ENCODE measurements at regions not wholly inside any gene's neighbourhood (a gene's known extent, or its start where the extent isn't known, plus 50 kb on each side); places are given as distances from the start of the nearest gene placed in this dataset.

GRCh38 chr7:113454597-113455169 is 336.3 kb upstream of the SMIM30 start:
- no peak for TF ChIP-seq CTCF (IDR thresholded peaks at IDR 0.05; ENCODE audit: insufficient read depth, low read depth, low read length, missing control alignments)
- H3K4me3 ChIP-seq (ENCODE audit: low read depth, low read length), result no peak overlapping the region
- no peak for DNase-seq (ENCODE audit: low read depth)

DNA sequence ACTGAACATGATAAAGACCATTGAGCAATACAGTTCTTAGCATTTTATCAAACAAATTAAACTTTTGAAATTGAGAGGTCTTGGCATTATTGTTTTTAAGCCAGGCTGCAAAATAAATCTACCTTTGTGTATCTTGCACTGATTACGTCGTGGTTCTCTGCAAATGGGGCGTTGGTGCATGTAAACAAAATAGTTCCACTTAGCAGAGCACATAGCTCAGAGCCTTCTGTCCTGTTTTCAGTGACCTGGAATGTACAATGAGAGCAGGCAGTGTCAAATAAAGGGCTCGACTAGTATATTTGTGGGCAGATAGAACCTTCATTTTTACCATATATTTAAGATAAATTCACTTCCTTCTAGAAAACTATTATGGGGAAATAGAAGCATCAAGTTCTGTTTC is 333.9 kb upstream of the SMIM30 start:
- DNase-seq (ENCODE audit: low read depth), result no peak
- TF ChIP-seq CTCF (IDR thresholded peaks at IDR 0.05; ENCODE audit: insufficient read depth, low read depth, low read length, missing control alignments), result no peak
- no peak overlapping the region for H3K4me3 ChIP-seq (ENCODE audit: low read depth, low read length)

DNA sequence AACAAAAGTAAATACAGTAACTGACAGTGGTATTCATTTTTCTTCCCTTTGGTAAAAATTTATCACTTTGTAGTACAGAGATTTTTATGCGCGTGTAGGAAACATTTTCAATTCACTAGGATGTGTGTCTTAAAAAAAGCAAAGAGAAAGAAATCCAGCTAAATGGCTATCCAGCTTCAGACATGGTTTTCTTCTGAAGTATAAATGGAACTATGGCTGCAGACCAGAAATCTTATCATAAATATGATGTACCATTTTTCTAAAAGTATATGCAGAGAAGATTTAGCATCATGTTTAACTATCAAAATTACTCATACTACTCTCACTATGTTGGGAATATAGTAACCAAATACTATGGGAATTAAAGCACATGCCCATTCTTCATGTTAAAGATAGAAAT is 328.4 kb upstream of the SMIM30 start:
- no peak overlapping the region for H3K4me3 ChIP-seq (ENCODE audit: low read depth, low read length)
- TF ChIP-seq CTCF (IDR thresholded peaks at IDR 0.05; ENCODE audit: insufficient read depth, low read depth, low read length, missing control alignments), result no peak
- no peak for DNase-seq (ENCODE audit: low read depth)

- no peak overlapping the region for H3K4me3 ChIP-seq (ENCODE audit: low read depth, low read length)
- no peak for DNase-seq (ENCODE audit: low read depth)
- no peak for TF ChIP-seq CTCF (IDR thresholded peaks at IDR 0.05; ENCODE audit: insufficient read depth, low read depth, low read length, missing control alignments)
Measured at GRCh38 chr7:113446391-113446790, 328.0 kb upstream of the SMIM30 start.

- no peak overlapping the region for H3K4me3 ChIP-seq (ENCODE audit: low read depth, low read length)
- DNase-seq (ENCODE audit: low read depth), result no peak
- no peak for TF ChIP-seq CTCF (IDR thresholded peaks at IDR 0.05; ENCODE audit: insufficient read depth, low read depth, low read length, missing control alignments)
Measured at GRCh38 chr7:113444261-113444660, 325.9 kb upstream of the SMIM30 start.

DNA sequence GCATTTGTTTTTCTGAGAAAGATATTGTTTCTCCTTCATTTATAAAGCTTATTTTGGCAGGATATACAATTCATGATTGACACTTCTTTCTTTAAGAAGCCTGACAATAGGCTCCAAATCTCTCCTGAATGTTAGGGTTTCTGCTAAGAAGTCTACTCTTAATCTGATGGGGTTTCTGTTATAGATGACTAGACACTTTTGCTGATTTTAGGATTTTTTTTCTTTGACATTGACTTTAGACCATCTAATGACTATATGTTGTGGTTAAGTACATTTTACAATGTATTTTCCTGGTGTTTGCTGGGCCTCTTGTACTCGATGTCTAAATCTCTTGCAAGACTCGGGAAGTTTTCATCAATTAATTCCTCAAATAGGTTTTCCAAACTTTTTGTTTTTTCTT is 321.8 kb upstream of the SMIM30 start:
- no peak overlapping the region for H3K4me3 ChIP-seq (ENCODE audit: low read depth, low read length)
- no peak for DNase-seq (ENCODE audit: low read depth)
- TF ChIP-seq CTCF (IDR thresholded peaks at IDR 0.05; ENCODE audit: insufficient read depth, low read depth, low read length, missing control alignments), result no peak

- H3K4me3 ChIP-seq (ENCODE audit: low read depth, low read length), result no peak overlapping the region
- no peak for TF ChIP-seq CTCF (IDR thresholded peaks at IDR 0.05; ENCODE audit: insufficient read depth, low read depth, low read length, missing control alignments)
- no peak for DNase-seq (ENCODE audit: low read depth)
Measured at GRCh38 chr7:113431406-113431805, 313.1 kb upstream of the SMIM30 start.
